PC-3 (cell line): ENCODE measurements at regions not wholly inside any gene's neighbourhood (a gene's known extent, or its start where the extent isn't known, plus 50 kb on each side); places are given as distances from the start of the nearest gene placed in this dataset.

Experiments
- ATAC-seq: fragments of 200-7000 bp; cut with Tn5 transposase; 2 replicates; pipeline ENCODE4 v1.9.1; 2020; ENCODE audit warnings: mild to moderate bottlenecking, moderate library complexity
- BruUV-seq: library from RNA; stranded (reverse); fragments of 400-500 nt; replicated peaks from 2 replicates; lab custom pipeline; 2021; lab: Mats Ljungman, UMichigan
- CTCF ChIA-PET: fragments of 300-600 bp; sonication (Branson Sonifier 250); formaldehyde crosslinking; loops from one replicate; lab custom pipeline; 2022; ENCODE audit warnings: antibody characterized with exemption; lab: Charles Lee
- POLR2A ChIA-PET: fragments of 300-600 bp; sonication (Branson Sonifier 250); formaldehyde crosslinking; loops from one replicate; lab custom pipeline; 2022; ENCODE audit warnings: antibody characterized with exemption; ENCODE audit not compliant: unreplicated experiment; lab: Charles Lee
- DNase-seq: peaks from one replicate; pipeline ENCODE4 v3.0.0-alpha.2; 2015
- H2AFZ ChIP-seq: fragments of 300-600 bp; sonication (generic); 2 replicates; pipeline ENCODE4 v1.6.0; 2016; ENCODE audit warnings: antibody characterized with exemption, low read length
- H3F3A ChIP-seq: fragments of 300-600 bp; sonication (generic); one replicate; pipeline ENCODE4 v1.6.0; 2017; ENCODE audit warnings: antibody characterized with exemption, low read length, control low read depth, mild to moderate bottlenecking; ENCODE audit not compliant: unreplicated experiment
- H3K27ac ChIP-seq: fragments of 300-600 bp; sonication (generic); 2 replicates; pipeline ENCODE4 v1.5.1; 2016; ENCODE audit warnings: mild to moderate bottlenecking, low read length
- H3K27me3 ChIP-seq: fragments of 300-600 bp; sonication (generic); 2 replicates; pipeline ENCODE4 v1.6.1; 2016; ENCODE audit warnings: low read length, mixed read lengths
- H3K36me3 ChIP-seq: fragments of 300-600 bp; sonication (generic); 2 replicates; pipeline ENCODE4 v1.6.1; 2016; ENCODE audit warnings: low read depth, mixed run types, low read length, mixed read lengths
- H3K4me1 ChIP-seq: fragments of 300-600 bp; sonication (generic); 2 replicates; pipeline ENCODE4 v1.5.1; 2016; ENCODE audit warnings: low read length; ENCODE audit not compliant: insufficient read depth
- H3K4me2 ChIP-seq: fragments of 300-600 bp; sonication (generic); 2 replicates; pipeline ENCODE4 v1.6.0; 2016; ENCODE audit warnings: low read length
- H3K4me3 ChIP-seq: fragments of 300-600 bp; sonication (generic); 2 replicates; pipeline ENCODE4 v1.5.1; 2016; ENCODE audit warnings: mild to moderate bottlenecking, low read length, mixed read lengths
- H3K79me2 ChIP-seq: fragments of 300-600 bp; sonication (generic); 2 replicates; pipeline ENCODE4 v1.6.1; 2017; ENCODE audit warnings: low read length, mixed read lengths
- H3K9ac ChIP-seq: fragments of 300-600 bp; sonication (generic); 2 replicates; pipeline ENCODE4 v1.6.0; 2016; ENCODE audit warnings: mild to moderate bottlenecking, low read length
- H3K9me2 ChIP-seq: fragments of 300-600 bp; sonication (generic); replicated peaks from 2 replicates; pipeline ENCODE4 v1.6.1; 2016; ENCODE audit warnings: mixed run types, low read length, mixed read lengths
- H3K9me3 ChIP-seq: fragments of 300-600 bp; sonication (generic); 2 replicates; pipeline ENCODE4 v1.6.1; 2016; ENCODE audit warnings: low read length, mixed read lengths
- H4K20me1 ChIP-seq: fragments of 300-600 bp; sonication (generic); 2 replicates; pipeline ENCODE4 v1.6.1; 2016; ENCODE audit warnings: low read length, mixed read lengths
- CTCF ChIP-seq: fragments of 300-600 bp; sonication (generic); conservative IDR thresholded peaks from 2 replicates; pipeline ENCODE4 v1.5.1; 2017; ENCODE audit warnings: antibody characterized with exemption, low read depth, mild to moderate bottlenecking, low read length
- EZH2 ChIP-seq: fragments of 300-600 bp; sonication (generic); IDR thresholded peaks from one replicate; pipeline ENCODE4 v1.6.1; 2017; ENCODE audit warnings: antibody characterized with exemption, mild to moderate bottlenecking, low read length; ENCODE audit not compliant: unreplicated experiment
- EZH2phosphoT487 ChIP-seq: fragments of 300-600 bp; sonication (generic); IDR thresholded peaks from 2 replicates; pipeline ENCODE4 v1.6.1; 2018; ENCODE audit warnings: mild to moderate bottlenecking, antibody characterized with exemption, low read length, borderline replicate concordance
- intact Hi-C: fragments of 100-400 bp; cut with micrococcal nuclease; formaldehyde crosslinking; loops from 2 replicates; pipeline ENCODE4 v1.9.0; 2023

GRCh38 chr13:46486270-46486669 lies 66.7 kb upstream of the LRCH1 start:
- Histone ChIP-seq H3K9ac (no peak overlapping the region), H3K27ac (no peak overlapping the region), H3K4me2 (no peak overlapping the region), H3K4me1 (peaks cover 10% of the 10 kb centered on the region; the same call in 1 of the 2 replicates), H2AFZ (no peak overlapping the region), H3K79me2 (no peaks in the 10 kb centered on the region), H3K27me3 (no peaks in the 10 kb centered on the region), H4K20me1 (no peaks in the 10 kb centered on the region), H3K4me3 (no peak overlapping the region), H3K36me3 (no peaks in the 10 kb centered on the region; the same call in 1 of the 2 replicates), H3F3A (no peaks in the 10 kb centered on the region), H3K9me3 (no peaks in the 10 kb centered on the region), H3K9me2 (no peaks in the 10 kb centered on the region)
- ChIA-PET POLR2A (no interaction called here), CTCF (no interaction called here)
- ATAC-seq = no peak
- TF ChIP-seq EZH2phosphoT487 = no peak
- no peak for TF ChIP-seq EZH2
- TF ChIP-seq CTCF = no peak
- no TSS peak for BruUV-seq
- intact Hi-C loops = no loop called here
- DNase-seq = no peak

- Histone ChIP-seq H3K9me3 (no peaks in the 10 kb centered on the region), H3K27me3 (no peaks in the 10 kb centered on the region), H4K20me1 (no peaks in the 10 kb centered on the region), H3K27ac (no peak overlapping the region), H2AFZ (no peak overlapping the region), H3K79me2 (no peaks in the 10 kb centered on the region), H3K9ac (no peak overlapping the region), H3K36me3 (no peaks in the 10 kb centered on the region; the same call in 1 of the 2 replicates), H3K9me2 (no peaks in the 10 kb centered on the region), H3K4me3 (no peak overlapping the region), H3F3A (no peaks in the 10 kb centered on the region), H3K4me1 (peaks cover 5% of the 10 kb centered on the region; the same call in 1 of the 2 replicates), H3K4me2 (no peak overlapping the region)
- POLR2A ChIA-PET = no interaction called here
- intact Hi-C loops = no loop called here
- TF ChIP-seq EZH2phosphoT487 = no peak
- TF ChIP-seq CTCF = no peak
- TF ChIP-seq EZH2 = no peak
- no TSS peak for BruUV-seq
- CTCF ChIA-PET = no interaction called here
- DNase-seq = no peak
- ATAC-seq = no peak
These were observed 68.4 kb upstream of the LRCH1 start for GRCh38 chr13:46484561-46484960.

- BruUV-seq = no TSS peak
- H4K20me1 ChIP-seq = no peaks in the 10 kb centered on the region
- no peaks in the 10 kb centered on the region for H3K9me3 ChIP-seq
- ChIA-PET CTCF (no interaction called here), POLR2A (no interaction called here)
- no peaks in the 10 kb centered on the region for H3K9me2 ChIP-seq
- H3K27me3 ChIP-seq = no peaks in the 10 kb centered on the region
- no peak overlapping the region for H3K9ac ChIP-seq
- TF ChIP-seq EZH2 (no peak), CTCF (no peak), EZH2phosphoT487 (no peak)
- H3K4me3 ChIP-seq = no peak overlapping the region
- ATAC-seq = no peak
- H3K36me3 ChIP-seq = no peaks in the 10 kb centered on the region; the same call in 1 of the 2 replicates
- no peak overlapping the region for H3K4me2 ChIP-seq
- no peak overlapping the region for H2AFZ ChIP-seq
- DNase-seq = no peak
- no peak overlapping the region for H3K27ac ChIP-seq
- no peaks in the 10 kb centered on the region for H3K79me2 ChIP-seq
- intact Hi-C loops = no loop called here
- no peaks in the 10 kb centered on the region for H3F3A ChIP-seq
- no peaks in the 10 kb centered on the region for H3K4me1 ChIP-seq
These were observed 71.8 kb upstream of the LRCH1 start for GRCh38 chr13:46481166-46481565.
